K562 (cell line): ENCODE measurements at regions not wholly inside any gene's neighbourhood (a gene's known extent, or its start where the extent isn't known, plus 50 kb on each side); places are given as distances from the start of the nearest gene placed in this dataset.
A peak's percentile ranks its signal among the peaks of the same experiment; 100 is the strongest.

ENCODE experiments used
- ATAC-seq: fragments of 200-7000 bp; cut with Tn5 transposase; 3 replicates; pipeline ENCODE4 v1.9.1; 2020; ENCODE audit warnings: moderate library complexity
- BruUV-seq: library from RNA; stranded (reverse); fragments of 400-500 nt; replicated peaks from 2 replicates; lab custom pipeline; 2021; lab: Mats Ljungman, UMichigan
- CTCF ChIA-PET: fragments of 300-600 bp; formaldehyde crosslinking; extraction: SDS; loops from one replicate; lab custom pipeline; 2021; ENCODE audit warnings: low intra/inter-chr PET ratio; lab: Yijun Ruan, JAX
- POLR2A ChIA-PET: fragments of 300-600, 350-650 bp; sonication (Branson Sonifier 250); formaldehyde crosslinking; extraction: SDS; loops from one replicate; lab custom pipeline; 2021; ENCODE audit warnings: antibody characterized with exemption, inconsistent platforms; lab: Yijun Ruan, JAX
- DNase-seq, 4 experiments: peaks; one replicate each; pipeline versions ENCODE4 v3.0.0 to v3.0.0-alpha.2; 2011 to 2018; ENCODE audit warnings: low spot score in 3 of 4, mixed read lengths in 3 of 4; ENCODE audit errors: extremely low read depth in 1 of 4
- FAIRE-seq: peaks from 2 replicates; lab custom pipeline; 2011; peaks lifted over from hg19 to GRCh38; lab: Jason Lieb, UNC
- H2AFZ ChIP-seq: 2 replicates; pipeline ENCODE4 v1.6.0; 2011; ENCODE audit warnings: low read depth, low read length, control low read depth, inconsistent platforms
- H3K27ac ChIP-seq: fragments of 200-600 bp; 3 replicates; pipeline ENCODE4 v1.8.0; 2011; ENCODE audit warnings: low read depth, mild to moderate bottlenecking, control low read depth, inconsistent platforms, low read length, moderate library complexity, mixed read lengths; ENCODE audit errors: extremely low read depth
- H3K27me3 ChIP-seq, 2 experiments: fragments of 300-600 bp in 1 of 2; 2 replicates in 1 of 2; 3 replicates in 1 of 2; pipeline versions ENCODE4 v1.6.0 to v1.8.0; 2011; ENCODE audit warnings: inconsistent platforms in 2 of 2, low read length in 2 of 2, mild to moderate bottlenecking in 1 of 2, mixed read lengths in 1 of 2, moderate library complexity in 1 of 2; ENCODE audit not compliant: control insufficient read depth in 2 of 2, insufficient read depth in 2 of 2
- H3K36me3 ChIP-seq: fragments of 300-600 bp; 3 replicates; pipeline ENCODE4 v1.8.0; 2011; ENCODE audit warnings: mild to moderate bottlenecking, low read length, inconsistent platforms; ENCODE audit not compliant: control insufficient read depth, insufficient read depth
- H3K4me1 ChIP-seq, 2 experiments: fragments of 200-600 bp in 1 of 2; replicated peaks in 1 of 2; 2 replicates in 1 of 2; 3 replicates in 1 of 2; pipeline versions ENCODE4 v1.5.1 to v1.8.0; 2011; ENCODE audit warnings: inconsistent platforms in 2 of 2, low read length in 2 of 2, mild to moderate bottlenecking in 1 of 2, mixed read lengths in 1 of 2, moderate library complexity in 1 of 2; ENCODE audit not compliant: control insufficient read depth in 2 of 2, insufficient read depth in 2 of 2
- H3K4me2 ChIP-seq: 2 replicates; pipeline ENCODE4 v1.6.1; 2011; ENCODE audit warnings: low read length, control low read depth, inconsistent platforms, mixed read lengths; ENCODE audit not compliant: insufficient read depth
- H3K4me3 ChIP-seq: fragments of 200-600 bp; sonication (generic), shearing (Covaris generic); 2 replicates; pipeline ENCODE4 v1.5.1; 2016; ENCODE audit warnings: control low read depth, inconsistent platforms
- H3K79me2 ChIP-seq: fragments of 200-600 bp; 3 replicates; pipeline ENCODE4 v1.8.0; 2011; ENCODE audit warnings: low read length, inconsistent platforms; ENCODE audit not compliant: control insufficient read depth, insufficient read depth
- H3K9ac ChIP-seq, 2 experiments: 2 replicates each; pipeline versions ENCODE4 v1.6.0 to v1.6.1; 2011; ENCODE audit warnings: low read depth in 2 of 2, low read length in 2 of 2, control low read depth in 1 of 2, inconsistent platforms in 1 of 2, mild to moderate bottlenecking in 1 of 2, mixed read lengths in 1 of 2; ENCODE audit not compliant: insufficient read depth in 1 of 2
- H3K9me1 ChIP-seq: one replicate; pipeline ENCODE4 v1.6.0; 2011; ENCODE audit warnings: inconsistent platforms, mild to moderate bottlenecking, low read length, moderate library complexity; ENCODE audit not compliant: control insufficient read depth, insufficient read depth
- H3K9me3 ChIP-seq: replicated peaks from 2 replicates; pipeline ENCODE4 v1.5.1; 2011; ENCODE audit warnings: low read depth, low read length, inconsistent platforms; ENCODE audit not compliant: control insufficient read depth, insufficient read depth
- H4K20me1 ChIP-seq: replicated peaks from 2 replicates; pipeline ENCODE4 v1.6.1; 2011; ENCODE audit warnings: low read length, inconsistent platforms, mixed read lengths; ENCODE audit not compliant: control insufficient read depth, insufficient read depth
- ARID1B ChIP-seq: fragments of 450-650 bp; IDR thresholded peaks from 2 replicates; pipeline ENCODE4 v1.6.1; 2016; ENCODE audit warnings: antibody characterized with exemption, mild to moderate bottlenecking, inconsistent platforms
- ARID2 ChIP-seq: fragments of 450-650 bp; IDR thresholded peaks from 2 replicates; pipeline ENCODE4 v1.6.1; 2017; ENCODE audit warnings: antibody characterized with exemption, mild to moderate bottlenecking
- C11orf30 ChIP-seq: fragments of 450-650 bp; IDR thresholded peaks from 2 replicates; pipeline ENCODE4 v1.6.1; 2016; ENCODE audit warnings: low read depth, mild to moderate bottlenecking
- HEY1 ChIP-seq: fragments of 250-450 bp; sonication (Bioruptor Pico); IDR thresholded peaks from 2 replicates; pipeline ENCODE4 v1.5.0; 2020; ENCODE audit warnings: mild to moderate bottlenecking, moderate library complexity, borderline replicate concordance
- MAFF ChIP-seq: IDR thresholded peaks from 2 replicates; pipeline ENCODE4 v1.6.1; 2012; ENCODE audit warnings: low read length, improper control_type of control experiment
- MAFG ChIP-seq: fragments of 450-650 bp; conservative IDR thresholded peaks from 2 replicates; pipeline ENCODE4 v1.6.1; 2016; ENCODE audit warnings: missing genetic modification characterization, missing compliant biosample characterization
- MAFK ChIP-seq: IDR thresholded peaks from 2 replicates; pipeline ENCODE4 v1.6.1; 2011; ENCODE audit warnings: low read length, improper control_type of control experiment
- RFX1 ChIP-seq: fragments of 450-650 bp; IDR thresholded peaks from 2 replicates; pipeline ENCODE4 v1.6.1; 2016; ENCODE audit warnings: mild to moderate bottlenecking, moderate library complexity
- U2AF1 ChIP-seq: fragments of 200-400 bp; formaldehyde crosslinking; optimal IDR thresholded peaks from 2 replicates; pipeline ENCODE3; 2017; ENCODE audit warnings: mild to moderate bottlenecking, low read depth, low read length, moderate library complexity
- WHSC1 ChIP-seq: IDR thresholded peaks from one replicate; pipeline ENCODE4 v1.6.1; 2012; ENCODE audit warnings: low read length, control low read depth, inconsistent platforms
- ZNF217 ChIP-seq: sonication (generic); formaldehyde crosslinking; IDR thresholded peaks from 2 replicates; pipeline ENCODE4 v1.8.0; 2022; ENCODE audit warnings: mild to moderate bottlenecking, missing genetic modification reagents
- ZNF316 ChIP-seq: fragments of 450-650 bp; IDR thresholded peaks from 2 replicates; pipeline ENCODE4 v1.6.1; 2016
- WGBS: fragments of 100-300 bp; shearing (Covaris generic); methylation state at CpG from one replicate; pipeline ENCODE4 v1.1.6; 2016; ENCODE audit warnings: low coverage, mixed read lengths; ENCODE audit not compliant: insufficient coverage; ENCODE audit errors: missing lambda C conversion rate; 5-methylcytosine and 5-hydroxymethylcytosine counted together
- in situ Hi-C: fragments of 300-500 bp; cut with MboI; formaldehyde crosslinking; loops from 4 replicates; pipeline ENCODE4 v1.15.0; 2018; ENCODE audit warnings: inconsistent platforms, mixed read lengths
- intact Hi-C: fragments of 100-400 bp; cut with micrococcal nuclease; formaldehyde crosslinking; loops from 2 replicates; pipeline ENCODE4 v1.14.2; 2022
- TF ChIP-seq, protein P1 (sequence below): fragments of 450-650 bp; formaldehyde crosslinking; IDR thresholded peaks from 2 replicates; pipeline ENCODE4 v1.4.0; 2020; ENCODE audit warnings: mild to moderate bottlenecking, moderate library complexity
- TF ChIP-seq, protein P2 (sequence below), 2 experiments: fragments of 450-650 bp in 1 of 2; sonication (generic) in 1 of 2; formaldehyde crosslinking; conservative IDR thresholded peaks; 2 replicates each; pipeline versions ENCODE4 v1.4.0 to v1.8.1; 2020 to 2022; ENCODE audit warnings: mild to moderate bottlenecking in 1 of 2, missing genetic modification reagents in 1 of 2
- TF ChIP-seq, protein P3 (sequence below): IDR thresholded peaks from 3 replicates; pipeline ENCODE4 v1.6.1; 2011; ENCODE audit warnings: borderline replicate concordance, mild to moderate bottlenecking; ENCODE audit not compliant: insufficient read length, insufficient read depth
- TF ChIP-seq, protein P4 (sequence below): fragments of 450-650 bp; IDR thresholded peaks from 2 replicates; pipeline ENCODE4 v1.6.1; 2016; ENCODE audit warnings: missing biosample characterization, missing genetic modification characterization

DNA sequence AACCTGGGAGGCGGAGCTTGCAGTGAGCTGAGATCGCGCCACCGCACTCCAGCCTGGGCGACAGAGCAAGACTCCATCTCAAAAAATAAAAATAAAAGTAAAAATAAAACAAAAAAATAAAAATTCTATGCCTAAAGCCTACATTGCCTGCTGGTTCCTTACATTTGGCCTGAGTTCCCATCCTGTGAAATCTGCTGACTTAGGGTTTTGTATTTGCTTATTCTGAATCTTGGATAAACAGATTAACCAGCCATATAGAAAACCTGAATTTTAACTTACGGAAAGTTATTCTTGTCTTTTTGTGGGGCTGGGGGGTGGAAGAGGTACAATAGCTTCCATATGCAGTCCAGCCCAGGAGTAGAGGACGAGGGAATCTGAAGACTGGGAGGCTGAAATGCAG lies 73.7 kb upstream of the UMPS start:
- Histone ChIP-seq H3K79me2 (no peaks in the 10 kb centered on the region), H3K27ac (no peak overlapping the region), H3K9me1 (no peaks in the 10 kb centered on the region), H2AFZ (no peak overlapping the region), H4K20me1 (no peaks in the 10 kb centered on the region), H3K4me1 (peaks cover 0 to 16% of the 10 kb centered on the region in 2 experiments; a peak in 3 of 5 replicates), H3K9me3 (no peaks in the 10 kb centered on the region; the same call in 1 of the 2 replicates), H3K4me3 (no peak overlapping the region), H3K36me3 (no peaks in the 10 kb centered on the region), H3K4me2 (no peak overlapping the region), H3K27me3 (no peaks in the 10 kb centered on the region), H3K9ac (no peak overlapping the region)
- CTCF ChIA-PET: no interaction called here
- FAIRE-seq (no peak), DNase-seq (no peak), ATAC-seq (no peak)
- intact Hi-C loops (no loop called here), in situ Hi-C loops (no loop called here)
- POLR2A ChIA-PET: interaction anchor here (1.1 kb wide), 1 partner anchor 20 kb away, joined by 3 read pairs; no protein-coding TSS in a partner anchor
- TF ChIP-seq MAFG: peak; percentile 65
- TF ChIP-seq ARID1B: no peak
- TF ChIP-seq, protein P1, sequence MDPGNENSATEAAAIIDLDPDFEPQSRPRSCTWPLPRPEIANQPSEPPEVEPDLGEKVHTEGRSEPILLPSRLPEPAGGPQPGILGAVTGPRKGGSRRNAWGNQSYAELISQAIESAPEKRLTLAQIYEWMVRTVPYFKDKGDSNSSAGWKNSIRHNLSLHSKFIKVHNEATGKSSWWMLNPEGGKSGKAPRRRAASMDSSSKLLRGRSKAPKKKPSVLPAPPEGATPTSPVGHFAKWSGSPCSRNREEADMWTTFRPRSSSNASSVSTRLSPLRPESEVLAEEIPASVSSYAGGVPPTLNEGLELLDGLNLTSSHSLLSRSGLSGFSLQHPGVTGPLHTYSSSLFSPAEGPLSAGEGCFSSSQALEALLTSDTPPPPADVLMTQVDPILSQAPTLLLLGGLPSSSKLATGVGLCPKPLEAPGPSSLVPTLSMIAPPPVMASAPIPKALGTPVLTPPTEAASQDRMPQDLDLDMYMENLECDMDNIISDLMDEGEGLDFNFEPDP (CRISPR knock-in tag): no peak
- TF ChIP-seq RFX1: no peak
- TF ChIP-seq ZNF217 (CRISPR knock-in tag): no peak
- peak; percentile 68 for TF ChIP-seq MAFF
- TF ChIP-seq ARID2: no peak
- TF ChIP-seq U2AF1: no peak
- TF ChIP-seq, protein P2, sequence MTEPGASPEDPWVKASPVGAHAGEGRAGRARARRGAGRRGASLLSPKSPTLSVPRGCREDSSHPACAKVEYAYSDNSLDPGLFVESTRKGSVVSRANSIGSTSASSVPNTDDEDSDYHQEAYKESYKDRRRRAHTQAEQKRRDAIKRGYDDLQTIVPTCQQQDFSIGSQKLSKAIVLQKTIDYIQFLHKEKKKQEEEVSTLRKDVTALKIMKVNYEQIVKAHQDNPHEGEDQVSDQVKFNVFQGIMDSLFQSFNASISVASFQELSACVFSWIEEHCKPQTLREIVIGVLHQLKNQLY (CRISPR knock-in tag; conservative IDR thresholded peaks at IDR 0.05): no peak
- peak; percentile 69 for TF ChIP-seq MAFK
- peak; percentile 84 for TF ChIP-seq ZNF316
- TF ChIP-seq C11orf30: peak; percentile 76
- TF ChIP-seq HEY1 (CRISPR knock-in tag): no peak
- TF ChIP-seq, protein P3, sequence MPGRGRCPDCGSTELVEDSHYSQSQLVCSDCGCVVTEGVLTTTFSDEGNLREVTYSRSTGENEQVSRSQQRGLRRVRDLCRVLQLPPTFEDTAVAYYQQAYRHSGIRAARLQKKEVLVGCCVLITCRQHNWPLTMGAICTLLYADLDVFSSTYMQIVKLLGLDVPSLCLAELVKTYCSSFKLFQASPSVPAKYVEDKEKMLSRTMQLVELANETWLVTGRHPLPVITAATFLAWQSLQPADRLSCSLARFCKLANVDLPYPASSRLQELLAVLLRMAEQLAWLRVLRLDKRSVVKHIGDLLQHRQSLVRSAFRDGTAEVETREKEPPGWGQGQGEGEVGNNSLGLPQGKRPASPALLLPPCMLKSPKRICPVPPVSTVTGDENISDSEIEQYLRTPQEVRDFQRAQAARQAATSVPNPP: no peak
- TF ChIP-seq, protein P4, sequence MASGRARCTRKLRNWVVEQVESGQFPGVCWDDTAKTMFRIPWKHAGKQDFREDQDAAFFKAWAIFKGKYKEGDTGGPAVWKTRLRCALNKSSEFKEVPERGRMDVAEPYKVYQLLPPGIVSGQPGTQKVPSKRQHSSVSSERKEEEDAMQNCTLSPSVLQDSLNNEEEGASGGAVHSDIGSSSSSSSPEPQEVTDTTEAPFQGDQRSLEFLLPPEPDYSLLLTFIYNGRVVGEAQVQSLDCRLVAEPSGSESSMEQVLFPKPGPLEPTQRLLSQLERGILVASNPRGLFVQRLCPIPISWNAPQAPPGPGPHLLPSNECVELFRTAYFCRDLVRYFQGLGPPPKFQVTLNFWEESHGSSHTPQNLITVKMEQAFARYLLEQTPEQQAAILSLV: no peak
- no peak for TF ChIP-seq WHSC1
- BruUV-seq: no TSS peak
- WGBS: 87% methylated on average over 3 of the region's 7 CpGs
